H9 (cell line): ENCODE measurements at regions not wholly inside any gene's neighbourhood (a gene's known extent, or its start where the extent isn't known, plus 50 kb on each side); places are given as distances from the start of the nearest gene placed in this dataset.

Source experiments
- DNase-seq: peaks from one replicate; pipeline ENCODE4 v3.0.0-alpha.2; 2017
- H2AFZ ChIP-seq: one replicate; pipeline ENCODE4 v1.6.1; 2013; ENCODE audit warnings: mild to moderate bottlenecking, low read length, control low read depth, moderate library complexity
- H2AK5ac ChIP-seq: 2 replicates; pipeline ENCODE4 v1.6.1; 2013; ENCODE audit warnings: low read length, control low read depth, mixed read lengths; ENCODE audit not compliant: insufficient read length
- H2BK120ac ChIP-seq: one replicate; pipeline ENCODE4 v1.6.1; 2013; ENCODE audit warnings: low read depth, mild to moderate bottlenecking, low read length, control low read depth, inconsistent platforms; ENCODE audit not compliant: poor library complexity, severe bottlenecking
- H2BK12ac ChIP-seq: 2 replicates; pipeline ENCODE4 v1.6.1; 2013; ENCODE audit warnings: low read length, control low read depth, mixed read lengths, low read depth; ENCODE audit not compliant: insufficient read length
- H2BK15ac ChIP-seq: 2 replicates; pipeline ENCODE4 v1.6.1; 2013; ENCODE audit warnings: low read depth, low read length, control low read depth
- H2BK20ac ChIP-seq: one replicate; pipeline ENCODE4 v1.6.1; 2013; ENCODE audit warnings: low read depth, mild to moderate bottlenecking, low read length, control low read depth, inconsistent platforms; ENCODE audit not compliant: poor library complexity, severe bottlenecking
- H2BK5ac ChIP-seq: 2 replicates; pipeline ENCODE4 v1.6.1; 2013; ENCODE audit warnings: low read length, control low read depth, mixed read lengths; ENCODE audit not compliant: insufficient read length
- H3K14ac ChIP-seq: 2 replicates; pipeline ENCODE4 v1.6.1; 2013; ENCODE audit warnings: low read length, control low read depth; ENCODE audit not compliant: insufficient read depth
- H3K18ac ChIP-seq: 2 replicates; pipeline ENCODE4 v1.6.1; 2013; ENCODE audit warnings: low read depth, mild to moderate bottlenecking, mixed read lengths, low read length, control low read depth; ENCODE audit not compliant: insufficient read length
- H3K23ac ChIP-seq: 2 replicates; pipeline ENCODE4 v1.6.1; 2013; ENCODE audit warnings: low read length, control low read depth, mixed read lengths, low read depth; ENCODE audit not compliant: insufficient read length
- H3K23me2 ChIP-seq: 2 replicates; pipeline ENCODE4 v1.6.1; 2013; ENCODE audit warnings: low read depth, mild to moderate bottlenecking, mixed read lengths, low read length, control low read depth; ENCODE audit not compliant: insufficient read length, poor library complexity, severe bottlenecking
- H3K27ac ChIP-seq: 2 replicates; pipeline ENCODE4 v1.5.1; 2013; ENCODE audit warnings: low read length, control low read depth, mixed read lengths, low read depth; ENCODE audit not compliant: insufficient read length
- H3K27me3 ChIP-seq: 2 replicates; pipeline ENCODE4 v1.6.1; 2013; ENCODE audit warnings: low read length, control low read depth, inconsistent platforms; ENCODE audit not compliant: insufficient read depth
- H3K4ac ChIP-seq: 2 replicates; pipeline ENCODE4 v1.6.1; 2013; ENCODE audit warnings: low read depth, mild to moderate bottlenecking, control low read depth, inconsistent platforms, low read length, moderate library complexity
- H3K4me1 ChIP-seq: 2 replicates; pipeline ENCODE4 v1.6.1; 2013; ENCODE audit warnings: low read length, control low read depth, inconsistent platforms; ENCODE audit not compliant: insufficient read depth
- H3K4me2 ChIP-seq: 2 replicates; pipeline ENCODE4 v1.6.1; 2013; ENCODE audit warnings: low read length, control low read depth, mixed read lengths; ENCODE audit not compliant: insufficient read length, insufficient read depth
- H3K56ac ChIP-seq: 2 replicates; pipeline ENCODE4 v1.6.1; 2013; ENCODE audit warnings: low read depth, mild to moderate bottlenecking, mixed read lengths, low read length, control low read depth; ENCODE audit not compliant: insufficient read length
- H3K79me1 ChIP-seq: 2 replicates; pipeline ENCODE4 v1.6.1; 2013; ENCODE audit warnings: low read depth, mild to moderate bottlenecking, moderate library complexity, low read length, control low read depth, inconsistent platforms; ENCODE audit not compliant: insufficient read depth, poor library complexity, severe bottlenecking
- H3K79me2 ChIP-seq: 2 replicates; pipeline ENCODE4 v1.6.1; 2013; ENCODE audit warnings: low read length, control low read depth, inconsistent platforms; ENCODE audit not compliant: insufficient read depth
- H3K9ac ChIP-seq: 2 replicates; pipeline ENCODE4 v1.6.1; 2013; ENCODE audit warnings: low read length, control low read depth, mixed read lengths; ENCODE audit not compliant: insufficient read length; ENCODE audit errors: extremely low read depth
- H3K9me3 ChIP-seq: one replicate; pipeline ENCODE4 v1.6.1; 2013; ENCODE audit warnings: low read depth, low read length, inconsistent platforms; ENCODE audit not compliant: control insufficient read depth
- H3T11ph ChIP-seq: one replicate; pipeline ENCODE4 v1.6.1; 2013; ENCODE audit warnings: mild to moderate bottlenecking, low read length, control low read depth, inconsistent platforms
- H4K20me1 ChIP-seq: one replicate; pipeline ENCODE4 v1.6.1; 2013; ENCODE audit not compliant: control insufficient read depth, insufficient read length, insufficient read depth
- H4K5ac ChIP-seq: 2 replicates; pipeline ENCODE4 v1.6.1; 2013; ENCODE audit warnings: low read depth, mild to moderate bottlenecking, mixed read lengths, low read length, control low read depth; ENCODE audit not compliant: insufficient read length
- H4K8ac ChIP-seq: replicated peaks from 2 replicates; pipeline ENCODE4 v1.6.1; 2013; ENCODE audit warnings: low read length, control low read depth, mixed read lengths, low read depth; ENCODE audit not compliant: insufficient read length
- H4K91ac ChIP-seq: 2 replicates; pipeline ENCODE4 v1.6.1; 2013; ENCODE audit warnings: low read depth, mild to moderate bottlenecking, moderate library complexity, mixed read lengths, low read length, control low read depth; ENCODE audit not compliant: insufficient read length
- H3K27ac Mint-ChIP-seq, 3 experiments: 2 replicates in 2 of 3; 3 replicates in 1 of 3; pipeline ENCODE4 v1.8.0; 2020 to 2021; ENCODE audit warnings: mixed read lengths in 3 of 3, mild to moderate bottlenecking in 1 of 3, moderate library complexity in 1 of 3
- H3K27me3 Mint-ChIP-seq: 2 replicates; pipeline ENCODE4 v1.8.0; 2021; ENCODE audit warnings: low read depth, mild to moderate bottlenecking, moderate library complexity, mixed read lengths
- H3K36me3 Mint-ChIP-seq, 3 experiments: 2 replicates in 2 of 3; 3 replicates in 1 of 3; pipeline ENCODE4 v1.8.0; 2020 to 2021; ENCODE audit warnings: low read depth in 3 of 3, mixed read lengths in 3 of 3; ENCODE audit not compliant: insufficient read depth in 1 of 3
- H3K4me1 Mint-ChIP-seq, 2 experiments: 2 replicates each; pipeline ENCODE4 v1.8.0; 2020; ENCODE audit warnings: mixed read lengths in 2 of 2
- H3K4me3 Mint-ChIP-seq, 2 experiments: 2 replicates in 1 of 2; 3 replicates in 1 of 2; pipeline ENCODE4 v1.8.0; 2020 to 2021; ENCODE audit warnings: mild to moderate bottlenecking in 2 of 2, mixed read lengths in 2 of 2, moderate library complexity in 1 of 2
- H3K9me3 Mint-ChIP-seq, 2 experiments: 2 replicates in 1 of 2; 3 replicates in 1 of 2; pipeline ENCODE4 v1.8.0; 2020; ENCODE audit warnings: mild to moderate bottlenecking in 2 of 2, mixed read lengths in 2 of 2, moderate library complexity in 1 of 2
- WGBS: extraction: QIAGEN DNeasy Blood & Tissue Kit; methylation state at CpG from one replicate; pipeline ENCODE4 v1.1.7; 2013; ENCODE audit warnings: missing lambda C conversion rate, low lambda C conversion rate, mixed read lengths; ENCODE audit not compliant: insufficient read length; ENCODE audit errors: extremely low coverage; 5-methylcytosine and 5-hydroxymethylcytosine counted together
- TF ChIP-seq, protein P1 (sequence below): fragments of 200-600 bp; sonication (generic); conservative IDR thresholded peaks from 3 replicates; pipeline ENCODE4 v1.8.0; 2021; ENCODE audit warnings: antibody characterized with exemption, mild to moderate bottlenecking

- Mint-ChIP-seq H3K27me3 (no peaks in the 10 kb centered on the region), H3K4me1 (peaks cover 48 to 50% of the 10 kb centered on the region in 2 experiments), H3K27ac (peak overlapping the region in 1 of 3 experiments; percentile 16; a peak in 1 of 7 replicates), H3K4me3 (no peak overlapping the region), H3K9me3 (no peaks in the 10 kb centered on the region), H3K36me3 (peaks cover 0 to 3% (median 0%) of the 10 kb centered on the region in 3 experiments; a peak in 1 of 7 replicates)
- DNase-seq, result no peak
- Histone ChIP-seq H3K9ac (no peak overlapping the region), H2BK15ac (no peak overlapping the region), H2BK12ac (no peak overlapping the region), H3K27ac (no peak overlapping the region), H4K20me1 (no peaks in the 10 kb centered on the region), H4K91ac (no peak overlapping the region), H3K14ac (no peak overlapping the region), H3K18ac (no peak overlapping the region), H3K23ac (no peak overlapping the region), H2BK120ac (peak overlapping the region; percentile 6), H3K4ac (no peak overlapping the region), H3K27me3 (no peaks in the 10 kb centered on the region), H2BK20ac (no peak overlapping the region), H2AK5ac (no peak overlapping the region), H4K5ac (no peak overlapping the region), H2BK5ac (no peak overlapping the region), H3K56ac (no peak overlapping the region), H2AFZ (no peak overlapping the region), H3K4me1 (peaks cover 2% of the 10 kb centered on the region; the same call in 1 of the 2 replicates), H3K4me2 (no peak overlapping the region), H4K8ac (no peak overlapping the region), H3K79me2 (no peaks in the 10 kb centered on the region), H3T11ph (no peak overlapping the region), H3K79me1 (no peaks in the 10 kb centered on the region), H3K9me3 (no peaks in the 10 kb centered on the region), H3K23me2 (peaks cover 3% of the 10 kb centered on the region)
- TF ChIP-seq, protein P1, sequence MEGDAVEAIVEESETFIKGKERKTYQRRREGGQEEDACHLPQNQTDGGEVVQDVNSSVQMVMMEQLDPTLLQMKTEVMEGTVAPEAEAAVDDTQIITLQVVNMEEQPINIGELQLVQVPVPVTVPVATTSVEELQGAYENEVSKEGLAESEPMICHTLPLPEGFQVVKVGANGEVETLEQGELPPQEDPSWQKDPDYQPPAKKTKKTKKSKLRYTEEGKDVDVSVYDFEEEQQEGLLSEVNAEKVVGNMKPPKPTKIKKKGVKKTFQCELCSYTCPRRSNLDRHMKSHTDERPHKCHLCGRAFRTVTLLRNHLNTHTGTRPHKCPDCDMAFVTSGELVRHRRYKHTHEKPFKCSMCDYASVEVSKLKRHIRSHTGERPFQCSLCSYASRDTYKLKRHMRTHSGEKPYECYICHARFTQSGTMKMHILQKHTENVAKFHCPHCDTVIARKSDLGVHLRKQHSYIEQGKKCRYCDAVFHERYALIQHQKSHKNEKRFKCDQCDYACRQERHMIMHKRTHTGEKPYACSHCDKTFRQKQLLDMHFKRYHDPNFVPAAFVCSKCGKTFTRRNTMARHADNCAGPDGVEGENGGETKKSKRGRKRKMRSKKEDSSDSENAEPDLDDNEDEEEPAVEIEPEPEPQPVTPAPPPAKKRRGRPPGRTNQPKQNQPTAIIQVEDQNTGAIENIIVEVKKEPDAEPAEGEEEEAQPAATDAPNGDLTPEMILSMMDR, result no peak
- WGBS, result no CpG with 5 or more reads among the region's 1 CpG
Measured at GRCh38 chr10:29140151-29140550, 148.7 kb upstream of the LYZL1 start.
